Muscle layer of colon (tissue), 2 donors: ENCODE measurements at regions not wholly inside any gene's neighbourhood (a gene's known extent, or its start where the extent isn't known, plus 50 kb on each side); places are given as distances from the start of the nearest gene placed in this dataset.

ENCODE experiments used
- H3K27ac ChIP-seq: one replicate; pipeline ENCODE4 v1.7.0; 2013; ENCODE audit warnings: low read depth, mild to moderate bottlenecking, low read length, moderate library complexity
- H3K27me3 ChIP-seq, 2 donors: one replicate each; pipeline ENCODE4 v1.7.0; 2013; ENCODE audit warnings: low read length in 2 of 2, mild to moderate bottlenecking in 2 of 2; ENCODE audit not compliant: insufficient read depth in 2 of 2, control insufficient read depth in 1 of 2
- H3K36me3 ChIP-seq: one replicate; pipeline ENCODE4 v1.7.0; 2013; ENCODE audit warnings: mild to moderate bottlenecking, low read length; ENCODE audit not compliant: insufficient read depth
- H3K4me1 ChIP-seq: one replicate; pipeline ENCODE4 v1.7.0; 2013; ENCODE audit warnings: mild to moderate bottlenecking, low read length; ENCODE audit not compliant: insufficient read depth
- H3K4me3 ChIP-seq, 2 donors: one replicate each; pipeline ENCODE4 v1.7.0; 2013; ENCODE audit warnings: low read length in 2 of 2, low read depth in 1 of 2, mild to moderate bottlenecking in 1 of 2, moderate library complexity in 1 of 2
- H3K9ac ChIP-seq: one replicate; pipeline ENCODE4 v1.7.0; 2013; ENCODE audit warnings: low read length
- H3K9me3 ChIP-seq: one replicate; pipeline ENCODE4 v1.7.0; 2013; ENCODE audit warnings: mild to moderate bottlenecking, low read length
- donor health status: abdominal sarcoma.
- donor health status: Adenocarcinoma of cecum.

DNA sequence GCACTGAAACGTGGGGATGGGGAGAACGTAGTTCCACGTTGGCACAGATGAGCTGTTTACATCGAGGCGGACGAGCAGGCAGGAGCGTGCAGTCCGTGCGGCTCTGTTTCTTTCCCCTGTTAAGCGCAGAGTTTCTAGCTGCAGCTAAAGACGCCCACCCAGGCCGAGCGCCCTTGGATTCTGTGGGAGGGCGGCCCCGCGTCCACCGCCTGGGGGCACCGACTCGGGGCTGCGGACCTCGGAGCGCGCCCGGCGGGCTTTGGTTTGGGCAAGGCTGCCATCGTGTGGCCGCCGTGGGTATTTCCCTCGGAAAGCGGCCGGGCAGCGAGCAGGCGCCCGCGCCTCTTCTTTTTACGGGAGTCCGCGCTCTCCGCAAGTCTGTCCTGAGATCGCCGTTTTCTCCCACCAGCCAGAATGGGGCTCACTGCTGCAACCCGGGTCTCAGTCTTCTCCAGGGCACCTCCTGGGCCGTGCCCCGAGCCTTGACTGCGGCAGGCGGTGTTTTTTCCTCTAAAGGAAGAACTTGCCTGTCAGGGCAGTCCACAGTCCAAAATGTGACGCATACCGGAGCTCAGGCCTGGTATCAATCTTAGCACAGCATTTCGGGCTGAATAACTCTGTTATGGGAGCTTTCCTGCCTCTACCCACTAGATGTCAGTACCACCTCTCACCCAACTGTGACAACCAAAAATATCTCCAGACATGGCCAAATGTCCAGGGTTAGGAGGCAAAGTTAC is 219.9 kb upstream of the IGF1R start:
- Histone ChIP-seq H3K36me3 (no peaks in the 10 kb centered on the region), H3K4me1 (peaks cover 8% of the 10 kb centered on the region), H3K4me3 (peak overlapping the region; percentile 52 to 56), H3K9me3 (no peaks in the 10 kb centered on the region), H3K9ac (no peak overlapping the region), H3K27me3 (no peaks in the 10 kb centered on the region), H3K27ac (peak overlapping the region; percentile 35)

DNA sequence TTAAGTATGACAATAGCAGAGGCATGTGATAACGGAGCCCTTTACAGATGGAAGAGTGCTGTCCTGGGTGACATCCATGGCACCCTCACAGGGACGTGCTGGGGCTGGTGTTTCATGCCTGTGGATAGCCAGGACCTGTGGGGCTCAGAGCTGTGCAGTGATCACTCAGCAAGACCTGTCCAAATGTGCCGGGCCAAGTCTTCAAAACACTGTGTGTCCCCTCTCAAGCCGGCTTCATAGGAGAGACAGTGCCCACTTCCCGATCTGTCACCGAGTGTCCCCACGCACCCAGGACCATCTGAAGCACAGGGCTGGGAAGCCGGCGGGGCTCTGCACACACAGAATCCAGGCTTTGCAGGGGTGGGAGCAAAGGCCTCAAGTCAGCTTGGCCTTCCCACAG is 217.2 kb upstream of the IGF1R start:
- no peak overlapping the region for H3K27ac ChIP-seq
- peaks cover 8% of the 10 kb centered on the region for H3K4me1 ChIP-seq
- no peaks in the 10 kb centered on the region for H3K9me3 ChIP-seq
- no peak overlapping the region for H3K9ac ChIP-seq
- H3K27me3 ChIP-seq, result no peaks in the 10 kb centered on the region
- no peak overlapping the region for H3K4me3 ChIP-seq
- no peaks in the 10 kb centered on the region for H3K36me3 ChIP-seq

DNA sequence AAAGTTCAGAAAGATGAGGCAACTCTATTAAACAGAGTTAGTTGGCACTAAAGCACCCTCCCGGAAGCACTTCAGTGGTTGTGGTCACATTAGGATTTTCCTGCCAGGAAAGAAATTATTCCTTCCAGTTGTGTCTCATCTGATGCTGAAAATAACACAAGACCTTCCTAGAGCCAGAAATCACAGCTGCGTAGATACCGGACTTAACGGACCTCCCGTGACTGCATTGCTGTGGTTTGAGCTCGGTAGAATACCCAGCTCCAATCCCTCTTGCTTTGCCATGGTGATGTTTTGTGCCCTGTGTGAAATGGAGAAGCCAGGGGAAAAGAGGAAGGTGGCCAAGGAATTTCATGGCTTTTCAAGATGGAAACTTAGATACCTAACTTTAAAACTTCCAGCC is 215.0 kb upstream of the IGF1R start:
- no peak overlapping the region for H3K4me3 ChIP-seq
- no peaks in the 10 kb centered on the region for H3K4me1 ChIP-seq
- H3K27ac ChIP-seq, result no peak overlapping the region
- no peaks in the 10 kb centered on the region for H3K9me3 ChIP-seq
- H3K36me3 ChIP-seq, result no peaks in the 10 kb centered on the region
- no peak overlapping the region for H3K9ac ChIP-seq
- H3K27me3 ChIP-seq, result no peaks in the 10 kb centered on the region

- Histone ChIP-seq H3K27ac (no peak overlapping the region), H3K4me1 (no peaks in the 10 kb centered on the region), H3K9ac (no peak overlapping the region), H3K9me3 (no peaks in the 10 kb centered on the region), H3K4me3 (no peak overlapping the region), H3K36me3 (no peaks in the 10 kb centered on the region), H3K27me3 (no peaks in the 10 kb centered on the region)
Observed at GRCh38 chr15:98433856-98434255, 214.5 kb upstream of the IGF1R start.

DNA sequence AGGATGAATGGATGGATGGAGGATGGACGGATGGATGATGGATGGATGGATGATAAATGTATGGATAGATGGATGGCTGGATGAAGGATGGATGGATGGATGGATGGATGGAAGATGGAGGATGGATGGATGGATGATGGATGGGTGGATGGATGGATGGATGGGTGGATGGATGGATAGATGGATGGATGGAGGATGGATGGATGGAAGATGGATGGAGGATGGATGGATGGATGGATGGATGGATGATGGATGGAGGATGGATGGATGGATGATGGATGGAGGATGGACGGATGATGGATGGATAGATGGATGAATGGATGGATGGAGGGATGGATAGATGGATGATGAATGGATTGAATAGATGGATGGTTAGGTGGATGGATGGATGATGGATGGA is 210.6 kb upstream of the IGF1R start:
- Histone ChIP-seq H3K9ac (no peak overlapping the region), H3K4me1 (peaks cover 4% of the 10 kb centered on the region), H3K27ac (no peak overlapping the region), H3K27me3 (no peaks in the 10 kb centered on the region), H3K4me3 (no peak overlapping the region), H3K36me3 (no peaks in the 10 kb centered on the region), H3K9me3 (no peaks in the 10 kb centered on the region)

- no peaks in the 10 kb centered on the region for H3K36me3 ChIP-seq
- H3K9ac ChIP-seq, result no peak overlapping the region
- H3K27ac ChIP-seq, result no peak overlapping the region
- peaks cover 4% of the 10 kb centered on the region for H3K4me1 ChIP-seq
- H3K4me3 ChIP-seq, result no peak overlapping the region
- no peaks in the 10 kb centered on the region for H3K9me3 ChIP-seq
- no peaks in the 10 kb centered on the region for H3K27me3 ChIP-seq
Observed at GRCh38 chr15:98438326-98438725, 210.0 kb upstream of the IGF1R start.

DNA sequence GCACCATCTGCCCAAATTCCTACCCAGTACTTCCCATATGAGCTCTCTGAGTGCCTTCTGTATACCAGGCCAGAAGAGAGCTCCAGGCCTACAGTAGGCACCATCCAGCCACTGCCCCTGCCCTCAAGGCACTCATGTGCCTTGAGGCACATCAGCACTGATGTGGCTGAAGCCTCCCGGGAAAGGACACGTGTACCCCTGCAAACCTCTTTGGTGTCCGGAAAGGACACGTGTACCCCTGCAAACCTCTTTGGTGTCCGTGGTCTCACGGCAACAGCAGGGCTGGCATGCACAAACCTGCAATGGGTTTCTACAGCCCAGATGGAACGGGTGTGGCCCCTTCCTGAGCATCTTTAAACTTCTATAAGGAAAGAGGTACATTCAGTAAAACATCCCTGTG is 209.4 kb upstream of the IGF1R start:
- Histone ChIP-seq H3K27me3 (no peaks in the 10 kb centered on the region), H3K9me3 (no peaks in the 10 kb centered on the region), H3K9ac (no peak overlapping the region), H3K36me3 (no peaks in the 10 kb centered on the region), H3K27ac (no peak overlapping the region), H3K4me3 (no peak overlapping the region), H3K4me1 (peaks cover 4% of the 10 kb centered on the region)

DNA sequence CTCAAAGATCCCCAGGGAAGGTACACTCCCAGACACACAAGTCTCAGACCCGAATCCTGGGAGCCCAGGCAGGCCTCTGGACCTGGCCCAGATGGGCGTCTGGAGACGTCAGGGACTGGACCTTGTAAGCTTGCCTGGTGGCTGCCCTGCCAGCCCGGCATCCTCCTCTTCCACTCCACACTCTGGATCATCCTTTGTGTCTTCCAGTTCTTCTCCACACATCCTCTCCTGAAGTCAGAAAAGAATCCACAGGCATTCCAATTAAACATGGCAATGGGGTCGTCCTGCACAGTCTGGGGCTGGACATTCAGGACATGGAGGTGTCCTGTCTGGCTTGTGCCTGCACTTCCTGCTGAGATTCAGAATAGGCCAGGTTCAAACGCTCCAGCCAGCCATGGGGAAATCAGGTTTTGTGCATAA is 208.8 kb upstream of the IGF1R start:
- Histone ChIP-seq H3K27ac (no peak overlapping the region), H3K4me1 (peaks cover 4% of the 10 kb centered on the region), H3K36me3 (no peaks in the 10 kb centered on the region), H3K4me3 (no peak overlapping the region), H3K9ac (no peak overlapping the region), H3K9me3 (no peaks in the 10 kb centered on the region), H3K27me3 (no peaks in the 10 kb centered on the region)

DNA sequence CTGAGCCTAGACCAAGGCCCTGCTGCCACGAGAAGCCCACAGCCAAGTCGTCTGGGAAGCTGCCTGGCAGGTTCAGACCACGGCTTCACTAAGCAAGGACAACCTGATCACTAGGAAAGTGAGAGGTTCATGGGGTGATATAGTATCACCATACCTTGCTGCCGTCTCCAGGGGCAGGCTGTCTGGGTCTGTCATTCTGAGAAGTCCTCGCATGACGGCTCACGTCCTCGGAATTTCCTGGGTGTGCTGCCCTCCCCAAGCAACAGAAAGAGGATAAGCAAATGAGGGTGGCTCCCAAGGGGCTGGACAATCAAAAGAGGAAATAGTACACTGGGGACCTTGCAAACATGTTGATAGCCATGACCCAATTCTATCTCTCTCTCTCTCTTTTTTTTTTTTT is 207.4 kb upstream of the IGF1R start:
- Histone ChIP-seq H3K27me3 (no peaks in the 10 kb centered on the region), H3K36me3 (no peaks in the 10 kb centered on the region), H3K9me3 (no peaks in the 10 kb centered on the region), H3K4me1 (peaks cover 4% of the 10 kb centered on the region), H3K4me3 (no peak overlapping the region), H3K27ac (no peak overlapping the region), H3K9ac (no peak overlapping the region)

GRCh38 chr15:98441599-98441998 is 206.7 kb upstream of the IGF1R start:
- Histone ChIP-seq H3K4me1 (peaks cover 4% of the 10 kb centered on the region), H3K36me3 (no peaks in the 10 kb centered on the region), H3K9ac (no peak overlapping the region), H3K27ac (no peak overlapping the region), H3K9me3 (no peaks in the 10 kb centered on the region), H3K27me3 (no peaks in the 10 kb centered on the region), H3K4me3 (no peak overlapping the region)

- Histone ChIP-seq H3K27ac (no peak overlapping the region), H3K9me3 (no peaks in the 10 kb centered on the region), H3K4me3 (no peak overlapping the region), H3K4me1 (peaks cover 4% of the 10 kb centered on the region), H3K27me3 (no peaks in the 10 kb centered on the region), H3K36me3 (no peaks in the 10 kb centered on the region), H3K9ac (no peak overlapping the region)
Observed at GRCh38 chr15:98442379-98442833, 205.9 kb upstream of the IGF1R start.

DNA sequence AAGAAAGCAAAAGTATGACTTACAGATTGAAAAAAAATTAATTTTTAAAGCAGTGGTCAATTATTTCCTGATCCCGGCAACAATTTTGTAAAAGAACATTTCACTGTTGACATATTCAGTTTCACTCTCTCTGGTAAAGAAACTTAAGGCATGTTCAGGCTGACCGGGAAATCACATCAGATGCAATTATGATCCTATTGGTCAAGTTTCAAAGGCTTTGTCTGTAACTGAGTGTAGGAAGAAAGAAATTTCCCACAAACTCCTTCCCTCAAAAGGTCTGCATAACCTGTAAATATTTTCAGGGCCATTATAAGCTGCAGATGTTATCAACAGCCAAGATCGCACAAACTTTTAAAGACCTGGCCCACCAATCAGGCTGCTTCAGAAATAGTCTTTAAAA is 205.4 kb upstream of the IGF1R start:
- Histone ChIP-seq H3K9me3 (no peaks in the 10 kb centered on the region), H3K27ac (no peak overlapping the region), H3K4me1 (peaks cover 4% of the 10 kb centered on the region), H3K9ac (no peak overlapping the region), H3K36me3 (no peaks in the 10 kb centered on the region), H3K27me3 (no peaks in the 10 kb centered on the region), H3K4me3 (no peak overlapping the region)
